K562 (cell line): ENCODE measurements at regions not wholly inside any gene's neighbourhood (a gene's known extent, or its start where the extent isn't known, plus 50 kb on each side); places are given as distances from the start of the nearest gene placed in this dataset.

ENCODE experiments used
- ATAC-seq: fragments of 200-7000 bp; cut with Tn5 transposase; 3 replicates; pipeline ENCODE4 v1.9.1; 2020; ENCODE audit warnings: moderate library complexity
- BruUV-seq: library from RNA; stranded (reverse); fragments of 400-500 nt; replicated peaks from 2 replicates; lab custom pipeline; 2021; lab: Mats Ljungman, UMichigan
- CTCF ChIA-PET: fragments of 300-600 bp; formaldehyde crosslinking; extraction: SDS; loops from one replicate; lab custom pipeline; 2021; ENCODE audit warnings: low intra/inter-chr PET ratio; lab: Yijun Ruan, JAX
- POLR2A ChIA-PET: fragments of 300-600, 350-650 bp; sonication (Branson Sonifier 250); formaldehyde crosslinking; extraction: SDS; loops from one replicate; lab custom pipeline; 2021; ENCODE audit warnings: antibody characterized with exemption, inconsistent platforms; lab: Yijun Ruan, JAX
- DNase-seq, 4 experiments: peaks; one replicate each; pipeline versions ENCODE4 v3.0.0 to v3.0.0-alpha.2; 2011 to 2018; ENCODE audit warnings: low spot score in 3 of 4, mixed read lengths in 3 of 4; ENCODE audit errors: extremely low read depth in 1 of 4
- FAIRE-seq: peaks from 2 replicates; lab custom pipeline; 2011; peaks lifted over from hg19 to GRCh38; lab: Jason Lieb, UNC
- H2AFZ ChIP-seq: 2 replicates; pipeline ENCODE4 v1.6.0; 2011; ENCODE audit warnings: low read depth, low read length, control low read depth, inconsistent platforms
- H3K27ac ChIP-seq: fragments of 200-600 bp; 3 replicates; pipeline ENCODE4 v1.8.0; 2011; ENCODE audit warnings: low read depth, mild to moderate bottlenecking, control low read depth, inconsistent platforms, low read length, moderate library complexity, mixed read lengths; ENCODE audit errors: extremely low read depth
- H3K27me3 ChIP-seq, 2 experiments: fragments of 300-600 bp in 1 of 2; 2 replicates in 1 of 2; 3 replicates in 1 of 2; pipeline versions ENCODE4 v1.6.0 to v1.8.0; 2011; ENCODE audit warnings: inconsistent platforms in 2 of 2, low read length in 2 of 2, mild to moderate bottlenecking in 1 of 2, mixed read lengths in 1 of 2, moderate library complexity in 1 of 2; ENCODE audit not compliant: control insufficient read depth in 2 of 2, insufficient read depth in 2 of 2
- H3K36me3 ChIP-seq: fragments of 300-600 bp; 3 replicates; pipeline ENCODE4 v1.8.0; 2011; ENCODE audit warnings: mild to moderate bottlenecking, low read length, inconsistent platforms; ENCODE audit not compliant: control insufficient read depth, insufficient read depth
- H3K4me1 ChIP-seq, 2 experiments: fragments of 200-600 bp in 1 of 2; replicated peaks in 1 of 2; 2 replicates in 1 of 2; 3 replicates in 1 of 2; pipeline versions ENCODE4 v1.5.1 to v1.8.0; 2011; ENCODE audit warnings: inconsistent platforms in 2 of 2, low read length in 2 of 2, mild to moderate bottlenecking in 1 of 2, mixed read lengths in 1 of 2, moderate library complexity in 1 of 2; ENCODE audit not compliant: control insufficient read depth in 2 of 2, insufficient read depth in 2 of 2
- H3K4me2 ChIP-seq: 2 replicates; pipeline ENCODE4 v1.6.1; 2011; ENCODE audit warnings: low read length, control low read depth, inconsistent platforms, mixed read lengths; ENCODE audit not compliant: insufficient read depth
- H3K4me3 ChIP-seq: fragments of 200-600 bp; sonication (generic), shearing (Covaris generic); 2 replicates; pipeline ENCODE4 v1.5.1; 2016; ENCODE audit warnings: control low read depth, inconsistent platforms
- H3K79me2 ChIP-seq: fragments of 200-600 bp; 3 replicates; pipeline ENCODE4 v1.8.0; 2011; ENCODE audit warnings: low read length, inconsistent platforms; ENCODE audit not compliant: control insufficient read depth, insufficient read depth
- H3K9ac ChIP-seq, 2 experiments: 2 replicates each; pipeline versions ENCODE4 v1.6.0 to v1.6.1; 2011; ENCODE audit warnings: low read depth in 2 of 2, low read length in 2 of 2, control low read depth in 1 of 2, inconsistent platforms in 1 of 2, mild to moderate bottlenecking in 1 of 2, mixed read lengths in 1 of 2; ENCODE audit not compliant: insufficient read depth in 1 of 2
- H3K9me1 ChIP-seq: one replicate; pipeline ENCODE4 v1.6.0; 2011; ENCODE audit warnings: inconsistent platforms, mild to moderate bottlenecking, low read length, moderate library complexity; ENCODE audit not compliant: control insufficient read depth, insufficient read depth
- H3K9me3 ChIP-seq: replicated peaks from 2 replicates; pipeline ENCODE4 v1.5.1; 2011; ENCODE audit warnings: low read depth, low read length, inconsistent platforms; ENCODE audit not compliant: control insufficient read depth, insufficient read depth
- H4K20me1 ChIP-seq: replicated peaks from 2 replicates; pipeline ENCODE4 v1.6.1; 2011; ENCODE audit warnings: low read length, inconsistent platforms, mixed read lengths; ENCODE audit not compliant: control insufficient read depth, insufficient read depth
- CBX1 ChIP-seq: sonication (generic); IDR thresholded peaks from 2 replicates; pipeline ENCODE4 v1.6.1; 2016; ENCODE audit warnings: antibody characterized with exemption, low read depth, mild to moderate bottlenecking
- CCAR2 ChIP-seq: fragments of 200-400 bp; formaldehyde crosslinking; IDR thresholded peaks from 2 replicates; pipeline ENCODE4 v1.6.1; 2017; ENCODE audit warnings: mild to moderate bottlenecking, low read depth, low read length
- EP400 ChIP-seq: fragments of 450-650 bp; IDR thresholded peaks from 2 replicates; pipeline ENCODE4 v1.6.1; 2017; ENCODE audit warnings: antibody characterized with exemption, mild to moderate bottlenecking, moderate library complexity
- MTA2 ChIP-seq: fragments of 450-650 bp; IDR thresholded peaks from 2 replicates; pipeline ENCODE4 v1.6.1; 2016; ENCODE audit warnings: low read depth
- MTF1 ChIP-seq: fragments of 250-450 bp; sonication (Bioruptor Pico); IDR thresholded peaks from 2 replicates; pipeline ENCODE4 v1.9.0; 2021; ENCODE audit warnings: moderate library complexity, mild to moderate bottlenecking, inconsistent platforms, borderline replicate concordance
- RAD51 ChIP-seq: fragments of 450-650 bp; IDR thresholded peaks from 2 replicates; pipeline ENCODE4 v1.7.1; 2016; ENCODE audit warnings: low read depth, mild to moderate bottlenecking, borderline replicate concordance
- SMAD3 ChIP-seq: fragments of 450-650 bp; formaldehyde crosslinking; conservative IDR thresholded peaks from 2 replicates; pipeline ENCODE4 v1.4.0; 2020; ENCODE audit warnings: mild to moderate bottlenecking
- SRSF9 ChIP-seq: fragments of 200-400 bp; formaldehyde crosslinking; IDR thresholded peaks from 2 replicates; pipeline ENCODE4 v1.6.1; 2017; ENCODE audit warnings: low read depth, low read length, borderline replicate concordance
- ZNF444 ChIP-seq: fragments of 250-450 bp; sonication (Bioruptor Pico); IDR thresholded peaks from 2 replicates; pipeline ENCODE4 v1.4.0; 2020; ENCODE audit warnings: mild to moderate bottlenecking, moderate library complexity
- WGBS: fragments of 100-300 bp; shearing (Covaris generic); methylation state at CpG from one replicate; pipeline ENCODE4 v1.1.6; 2016; ENCODE audit warnings: low coverage, mixed read lengths; ENCODE audit not compliant: insufficient coverage; ENCODE audit errors: missing lambda C conversion rate; 5-methylcytosine and 5-hydroxymethylcytosine counted together
- in situ Hi-C: fragments of 300-500 bp; cut with MboI; formaldehyde crosslinking; loops from 4 replicates; pipeline ENCODE4 v1.15.0; 2018; ENCODE audit warnings: inconsistent platforms, mixed read lengths
- intact Hi-C: fragments of 100-400 bp; cut with micrococcal nuclease; formaldehyde crosslinking; loops from 2 replicates; pipeline ENCODE4 v1.14.2; 2022

DNA sequence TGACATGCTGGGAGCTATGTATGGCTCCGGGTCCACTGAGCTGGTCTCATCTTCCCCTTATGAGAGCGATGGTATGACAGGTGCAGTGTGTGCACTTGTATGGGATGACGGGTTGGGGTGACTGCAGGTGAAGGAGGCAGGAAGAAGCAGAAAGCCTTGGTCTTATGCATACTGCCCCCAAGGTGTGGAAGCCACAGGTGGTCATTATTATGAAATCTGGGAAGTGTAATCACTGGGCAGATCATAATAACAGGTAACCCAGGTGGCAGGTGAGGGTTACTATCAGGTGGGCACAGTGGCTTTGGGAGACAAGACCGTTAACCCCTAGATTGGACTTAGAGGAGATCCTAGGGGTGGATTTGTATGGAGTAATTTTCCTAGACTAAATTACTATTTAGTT lies 118.0 kb downstream of the RFC3 start:
- no peak for DNase-seq
- ATAC-seq: no peak
- intact Hi-C loops: no loop called here
- no peaks in the 10 kb centered on the region for H4K20me1 ChIP-seq
- H3K27ac ChIP-seq: no peak overlapping the region
- H3K4me3 ChIP-seq: no peak overlapping the region
- no peaks in the 10 kb centered on the region for H3K36me3 ChIP-seq
- in situ Hi-C loops: loop anchor here (25.0 kb wide), 1 partner anchor 1226 kb away; no protein-coding TSS in a partner anchor
- POLR2A ChIA-PET: no interaction called here
- no peak for TF ChIP-seq ZNF444 (CRISPR knock-in tag)
- no peak for TF ChIP-seq SMAD3 (CRISPR knock-in tag)
- no peak for TF ChIP-seq MTA2
- no peak for TF ChIP-seq MTF1 (CRISPR knock-in tag)
- no peak for TF ChIP-seq RAD51
- TF ChIP-seq CCAR2: no peak
- no peak for TF ChIP-seq SRSF9
- no peak for TF ChIP-seq EP400
- no peak for TF ChIP-seq CBX1
- H3K9me3 ChIP-seq: no peaks in the 10 kb centered on the region
- no peaks in the 10 kb centered on the region for H3K79me2 ChIP-seq
- FAIRE-seq: no peak
- H3K4me1 ChIP-seq: no peaks in the 10 kb centered on the region
- no peak overlapping the region for H3K9ac ChIP-seq
- H3K9me1 ChIP-seq: no peaks in the 10 kb centered on the region
- H3K27me3 ChIP-seq: no peaks in the 10 kb centered on the region
- 6% methylated on average over 4 of the region's 4 CpGs for WGBS
- H3K4me2 ChIP-seq: no peak overlapping the region
- H2AFZ ChIP-seq: no peak overlapping the region
- BruUV-seq: no TSS peak
- CTCF ChIA-PET: no interaction called here
